GM23338 (cell line): ENCODE measurements at regions not wholly inside any gene's neighbourhood (a gene's known extent, or its start where the extent isn't known, plus 50 kb on each side); places are given as distances from the start of the nearest gene placed in this dataset.

Source experiments
- ATAC-seq: fragments of 200-7000 bp; cut with Tn5 transposase; 3 replicates; pipeline ENCODE4 v1.9.1; 2020
- DNase-seq: peaks from one replicate; pipeline ENCODE4 v3.0.0-alpha.2; 2015; ENCODE audit warnings: low spot score
- H2AFZ ChIP-seq: fragments of 200-600 bp; sonication (generic); 2 replicates; pipeline ENCODE4 v1.8.0; 2016; ENCODE audit warnings: antibody characterized with exemption, mild to moderate bottlenecking, moderate library complexity
- H3F3A ChIP-seq: fragments of 200-600 bp; sonication (generic); replicated peaks from 2 replicates; pipeline ENCODE4 v1.8.0; 2017; ENCODE audit warnings: antibody characterized with exemption, mixed run types, low read depth
- H3K27ac ChIP-seq: fragments of 200-600 bp; sonication (generic); 2 replicates; pipeline ENCODE4 v1.6.1; 2016; ENCODE audit warnings: low read depth
- H3K27me3 ChIP-seq: fragments of 200-600 bp; sonication (generic); 2 replicates; pipeline ENCODE4 v1.8.0; 2016; ENCODE audit warnings: mild to moderate bottlenecking, mixed run types, moderate library complexity; ENCODE audit not compliant: insufficient read depth
- H3K36me3 ChIP-seq: fragments of 200-600 bp; sonication (generic); 2 replicates; pipeline ENCODE4 v1.8.0; 2016; ENCODE audit warnings: mild to moderate bottlenecking; ENCODE audit not compliant: insufficient read depth
- H3K4me1 ChIP-seq: fragments of 200-600 bp; sonication (generic); 2 replicates; pipeline ENCODE4 v1.8.0; 2016; ENCODE audit warnings: mild to moderate bottlenecking, moderate library complexity; ENCODE audit not compliant: insufficient read depth
- H3K4me2 ChIP-seq: fragments of 200-600 bp; sonication (generic); 2 replicates; pipeline ENCODE4 v1.7.1; 2017; ENCODE audit warnings: mixed run types
- H3K4me3 ChIP-seq: fragments of 200-600 bp; sonication (generic); 2 replicates; pipeline ENCODE4 v1.6.1; 2016; ENCODE audit warnings: mixed run types
- H3K79me2 ChIP-seq: fragments of 200-600 bp; sonication (generic); replicated peaks from 2 replicates; pipeline ENCODE4 v1.8.0; 2017; ENCODE audit warnings: mild to moderate bottlenecking; ENCODE audit not compliant: insufficient read depth
- H3K9me2 ChIP-seq: fragments of 200-600 bp; sonication (generic); 2 replicates; pipeline ENCODE4 v1.8.0; 2017; ENCODE audit not compliant: insufficient read depth
- H4K20me1 ChIP-seq: fragments of 200-600 bp; sonication (generic); replicated peaks from 2 replicates; pipeline ENCODE4 v1.8.0; 2017; ENCODE audit warnings: mild to moderate bottlenecking; ENCODE audit not compliant: insufficient read depth
- H3K27ac Mint-ChIP-seq: 2 replicates; pipeline ENCODE4 v1.8.0; 2020; ENCODE audit warnings: inconsistent platforms, mild to moderate bottlenecking, moderate library complexity, mixed read lengths
- H3K27me3 Mint-ChIP-seq: 3 replicates; pipeline ENCODE4 v1.8.0; 2022; ENCODE audit warnings: low read depth, mild to moderate bottlenecking, moderate library complexity, mixed read lengths, inconsistent platforms; ENCODE audit not compliant: insufficient read depth, poor library complexity
- H3K36me3 Mint-ChIP-seq: 3 replicates; pipeline ENCODE4 v1.8.0; 2021; ENCODE audit warnings: low read depth, mild to moderate bottlenecking, inconsistent platforms, moderate library complexity, mixed read lengths
- H3K4me1 Mint-ChIP-seq: 3 replicates; pipeline ENCODE4 v1.8.0; 2020; ENCODE audit warnings: mild to moderate bottlenecking, inconsistent platforms, mixed read lengths
- H3K4me3 Mint-ChIP-seq: 3 replicates; pipeline ENCODE4 v1.8.0; 2021; ENCODE audit warnings: moderate library complexity, mild to moderate bottlenecking, inconsistent platforms, mixed read lengths
- H3K9me3 Mint-ChIP-seq: 3 replicates; pipeline ENCODE4 v1.8.0; 2020; ENCODE audit warnings: moderate library complexity, mild to moderate bottlenecking, inconsistent platforms, mixed read lengths
- CREB1 ChIP-seq: fragments of 250-450 bp; sonication (Bioruptor Pico); IDR thresholded peaks from 2 replicates; pipeline ENCODE4 v1.5.0; 2020; ENCODE audit warnings: low read depth, mild to moderate bottlenecking, moderate library complexity
- EZH2phosphoT487 ChIP-seq: fragments of 200-600 bp; sonication (generic); IDR thresholded peaks from one replicate; pipeline ENCODE4 v1.8.1; 2018; ENCODE audit warnings: antibody characterized with exemption; ENCODE audit not compliant: unreplicated experiment
- POLR2AphosphoS5 ChIP-seq: IDR thresholded peaks from 2 replicates; pipeline ENCODE4 v1.6.1; 2016; ENCODE audit warnings: antibody characterized with exemption, low read depth
- STAT1 ChIP-seq: IDR thresholded peaks from one replicate; pipeline ENCODE4 v1.6.1; 2016; ENCODE audit warnings: antibody characterized with exemption; ENCODE audit not compliant: unreplicated experiment
- ZNF331 ChIP-seq: fragments of 250-450 bp; sonication (Bioruptor Pico); IDR thresholded peaks from 2 replicates; pipeline ENCODE4 v1.5.0; 2020; ENCODE audit warnings: low read depth, mild to moderate bottlenecking, moderate library complexity
- TF ChIP-seq, protein P1 (sequence below): fragments of 250-450 bp; sonication (Bioruptor Pico); IDR thresholded peaks from 2 replicates; pipeline ENCODE4 v1.5.0; 2020; ENCODE audit warnings: mild to moderate bottlenecking, moderate library complexity
- TF ChIP-seq, protein P2 (sequence below), 2 experiments: fragments of 200-600 bp in 1 of 2; sonication (generic) in 1 of 2; conservative IDR thresholded peaks; 2 replicates each; pipeline versions ENCODE4 v1.5.1 to v1.6.1; 2016 to 2017; ENCODE audit warnings: antibody characterized with exemption in 2 of 2, low read depth in 2 of 2, mild to moderate bottlenecking in 2 of 2, moderate library complexity in 1 of 2

DNA sequence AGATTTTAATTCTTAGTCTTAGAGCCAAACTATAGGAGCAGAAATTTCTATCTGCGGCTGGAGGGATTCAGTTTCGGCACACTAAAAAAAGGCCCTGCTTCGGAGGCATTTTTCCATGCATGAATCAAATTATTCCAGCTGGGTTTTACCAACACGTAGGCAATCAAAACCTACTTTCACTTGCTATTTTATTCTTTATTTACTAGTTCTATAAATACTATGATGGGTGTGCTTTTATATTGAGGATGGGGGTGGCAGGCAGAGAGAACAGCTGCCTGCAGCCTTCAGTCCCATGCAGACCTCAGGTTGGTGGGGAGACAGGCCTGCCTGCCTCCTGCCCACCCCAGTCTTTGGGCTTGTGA is 609.8 kb downstream of the BCOR start (continued):
- TF ChIP-seq, protein P1, sequence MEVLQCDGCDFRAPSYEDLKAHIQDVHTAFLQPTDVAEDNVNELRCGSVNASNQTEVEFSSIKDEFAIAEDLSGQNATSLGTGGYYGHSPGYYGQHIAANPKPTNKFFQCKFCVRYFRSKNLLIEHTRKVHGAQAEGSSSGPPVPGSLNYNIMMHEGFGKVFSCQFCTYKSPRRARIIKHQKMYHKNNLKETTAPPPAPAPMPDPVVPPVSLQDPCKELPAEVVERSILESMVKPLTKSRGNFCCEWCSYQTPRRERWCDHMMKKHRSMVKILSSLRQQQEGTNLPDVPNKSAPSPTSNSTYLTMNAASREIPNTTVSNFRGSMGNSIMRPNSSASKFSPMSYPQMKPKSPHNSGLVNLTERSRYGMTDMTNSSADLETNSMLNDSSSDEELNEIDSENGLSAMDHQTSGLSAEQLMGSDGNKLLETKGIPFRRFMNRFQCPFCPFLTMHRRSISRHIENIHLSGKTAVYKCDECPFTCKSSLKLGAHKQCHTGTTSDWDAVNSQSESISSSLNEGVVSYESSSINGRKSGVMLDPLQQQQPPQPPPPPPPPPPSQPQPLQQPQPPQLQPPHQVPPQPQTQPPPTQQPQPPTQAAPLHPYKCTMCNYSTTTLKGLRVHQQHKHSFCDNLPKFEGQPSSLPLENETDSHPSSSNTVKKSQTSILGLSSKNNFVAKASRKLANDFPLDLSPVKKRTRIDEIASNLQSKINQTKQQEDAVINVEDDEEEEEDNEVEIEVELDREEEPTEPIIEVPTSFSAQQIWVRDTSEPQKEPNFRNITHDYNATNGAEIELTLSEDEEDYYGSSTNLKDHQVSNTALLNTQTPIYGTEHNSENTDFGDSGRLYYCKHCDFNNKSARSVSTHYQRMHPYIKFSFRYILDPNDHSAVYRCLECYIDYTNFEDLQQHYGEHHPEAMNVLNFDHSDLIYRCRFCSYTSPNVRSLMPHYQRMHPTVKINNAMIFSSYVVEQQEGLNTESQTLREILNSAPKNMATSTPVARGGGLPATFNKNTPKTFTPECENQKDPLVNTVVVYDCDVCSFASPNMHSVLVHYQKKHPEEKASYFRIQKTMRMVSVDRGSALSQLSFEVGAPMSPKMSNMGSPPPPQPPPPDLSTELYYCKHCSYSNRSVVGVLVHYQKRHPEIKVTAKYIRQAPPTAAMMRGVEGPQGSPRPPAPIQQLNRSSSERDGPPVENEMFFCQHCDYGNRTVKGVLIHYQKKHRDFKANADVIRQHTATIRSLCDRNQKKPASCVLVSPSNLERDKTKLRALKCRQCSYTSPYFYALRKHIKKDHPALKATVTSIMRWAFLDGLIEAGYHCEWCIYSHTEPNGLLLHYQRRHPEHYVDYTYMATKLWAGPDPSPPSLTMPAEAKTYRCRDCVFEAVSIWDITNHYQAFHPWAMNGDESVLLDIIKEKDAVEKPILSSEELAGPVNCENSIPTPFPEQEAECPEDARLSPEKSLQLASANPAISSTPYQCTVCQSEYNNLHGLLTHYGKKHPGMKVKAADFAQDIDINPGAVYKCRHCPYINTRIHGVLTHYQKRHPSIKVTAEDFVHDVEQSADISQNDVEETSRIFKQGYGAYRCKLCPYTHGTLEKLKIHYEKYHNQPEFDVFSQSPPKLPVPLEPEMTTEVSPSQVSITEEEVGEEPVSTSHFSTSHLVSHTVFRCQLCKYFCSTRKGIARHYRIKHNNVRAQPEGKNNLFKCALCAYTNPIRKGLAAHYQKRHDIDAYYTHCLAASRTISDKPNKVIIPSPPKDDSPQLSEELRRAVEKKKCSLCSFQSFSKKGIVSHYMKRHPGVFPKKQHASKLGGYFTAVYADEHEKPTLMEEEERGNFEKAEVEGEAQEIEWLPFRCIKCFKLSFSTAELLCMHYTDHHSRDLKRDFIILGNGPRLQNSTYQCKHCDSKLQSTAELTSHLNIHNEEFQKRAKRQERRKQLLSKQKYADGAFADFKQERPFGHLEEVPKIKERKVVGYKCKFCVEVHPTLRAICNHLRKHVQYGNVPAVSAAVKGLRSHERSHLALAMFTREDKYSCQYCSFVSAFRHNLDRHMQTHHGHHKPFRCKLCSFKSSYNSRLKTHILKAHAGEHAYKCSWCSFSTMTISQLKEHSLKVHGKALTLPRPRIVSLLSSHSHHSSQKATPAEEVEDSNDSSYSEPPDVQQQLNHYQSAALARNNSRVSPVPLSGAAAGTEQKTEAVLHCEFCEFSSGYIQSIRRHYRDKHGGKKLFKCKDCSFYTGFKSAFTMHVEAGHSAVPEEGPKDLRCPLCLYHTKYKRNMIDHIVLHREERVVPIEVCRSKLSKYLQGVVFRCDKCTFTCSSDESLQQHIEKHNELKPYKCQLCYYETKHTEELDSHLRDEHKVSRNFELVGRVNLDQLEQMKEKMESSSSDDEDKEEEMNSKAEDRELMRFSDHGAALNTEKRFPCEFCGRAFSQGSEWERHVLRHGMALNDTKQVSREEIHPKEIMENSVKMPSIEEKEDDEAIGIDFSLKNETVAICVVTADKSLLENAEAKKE (CRISPR knock-in tag): no peak

DNA sequence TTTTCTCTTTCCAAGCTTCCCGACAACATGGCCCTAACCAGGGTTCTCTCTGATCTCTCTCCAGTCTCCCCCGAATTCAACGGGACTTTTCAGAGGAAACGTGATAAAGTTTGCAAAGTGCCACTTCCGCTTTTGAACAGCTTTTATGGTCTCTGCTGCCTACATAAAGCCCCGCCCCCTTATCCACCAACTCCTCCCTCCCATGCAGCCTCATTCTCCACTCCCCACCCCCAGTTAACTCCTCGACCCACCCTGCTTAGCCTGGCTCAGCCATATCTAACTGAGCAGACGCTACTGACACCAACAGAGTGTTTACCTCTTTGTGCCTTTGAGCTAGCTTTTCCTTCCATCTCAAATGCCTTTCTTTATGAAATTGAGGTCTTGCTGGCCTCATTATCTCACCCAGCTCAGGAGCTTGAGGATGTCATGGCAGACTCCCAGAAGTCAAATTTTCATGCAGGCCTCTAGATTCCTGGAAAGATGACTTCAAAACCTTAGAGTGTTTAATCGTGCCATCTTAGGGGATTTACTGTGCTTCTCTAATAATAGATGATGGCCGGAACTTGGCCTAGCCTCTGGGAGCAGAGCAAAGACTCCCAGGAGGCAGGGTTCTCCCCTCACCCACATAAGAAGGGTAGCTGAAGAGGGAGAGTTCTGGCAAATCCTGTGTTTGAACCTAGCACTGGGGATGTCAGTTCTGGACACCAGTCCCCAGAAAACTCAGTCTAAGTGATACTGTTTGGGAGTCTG is 606.0 kb downstream of the BCOR start:
- H3K4me1 ChIP-seq: no peaks in the 10 kb centered on the region
- Mint-ChIP-seq H3K36me3 (no peaks in the 10 kb centered on the region), H3K9me3 (no peaks in the 10 kb centered on the region), H3K4me1 (no peaks in the 10 kb centered on the region), H3K27ac (no peak overlapping the region), H3K27me3 (peaks cover 1% of the 10 kb centered on the region), H3K4me3 (no peak overlapping the region)
- no peaks in the 10 kb centered on the region for H3K36me3 ChIP-seq
- DNase-seq (no peak), ATAC-seq (no peak)
- H3K79me2 ChIP-seq: no peaks in the 10 kb centered on the region
- no peaks in the 10 kb centered on the region for H3F3A ChIP-seq
- H2AFZ ChIP-seq: no peak overlapping the region
- H4K20me1 ChIP-seq: no peaks in the 10 kb centered on the region
- no peaks in the 10 kb centered on the region for H3K27me3 ChIP-seq
- no peak overlapping the region for H3K4me2 ChIP-seq
- H3K9me2 ChIP-seq: no peaks in the 10 kb centered on the region
- no peak overlapping the region for H3K27ac ChIP-seq
- no peak overlapping the region for H3K4me3 ChIP-seq
- TF ChIP-seq CREB1: no peak
- TF ChIP-seq, protein P2, sequence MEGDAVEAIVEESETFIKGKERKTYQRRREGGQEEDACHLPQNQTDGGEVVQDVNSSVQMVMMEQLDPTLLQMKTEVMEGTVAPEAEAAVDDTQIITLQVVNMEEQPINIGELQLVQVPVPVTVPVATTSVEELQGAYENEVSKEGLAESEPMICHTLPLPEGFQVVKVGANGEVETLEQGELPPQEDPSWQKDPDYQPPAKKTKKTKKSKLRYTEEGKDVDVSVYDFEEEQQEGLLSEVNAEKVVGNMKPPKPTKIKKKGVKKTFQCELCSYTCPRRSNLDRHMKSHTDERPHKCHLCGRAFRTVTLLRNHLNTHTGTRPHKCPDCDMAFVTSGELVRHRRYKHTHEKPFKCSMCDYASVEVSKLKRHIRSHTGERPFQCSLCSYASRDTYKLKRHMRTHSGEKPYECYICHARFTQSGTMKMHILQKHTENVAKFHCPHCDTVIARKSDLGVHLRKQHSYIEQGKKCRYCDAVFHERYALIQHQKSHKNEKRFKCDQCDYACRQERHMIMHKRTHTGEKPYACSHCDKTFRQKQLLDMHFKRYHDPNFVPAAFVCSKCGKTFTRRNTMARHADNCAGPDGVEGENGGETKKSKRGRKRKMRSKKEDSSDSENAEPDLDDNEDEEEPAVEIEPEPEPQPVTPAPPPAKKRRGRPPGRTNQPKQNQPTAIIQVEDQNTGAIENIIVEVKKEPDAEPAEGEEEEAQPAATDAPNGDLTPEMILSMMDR (conservative IDR thresholded peaks at IDR 0.05; ENCODE audit: low read depth in 2 of 2): no peak
- no peak for TF ChIP-seq POLR2AphosphoS5
- TF ChIP-seq EZH2phosphoT487: no peak
- TF ChIP-seq, protein P1 (CRISPR knock-in tag): no peak
- no peak for TF ChIP-seq STAT1
- no peak for TF ChIP-seq ZNF331 (CRISPR knock-in tag)
